Nephron progenitor cell (in vitro differentiated cells): ENCODE measurements at regions not wholly inside any gene's neighbourhood (a gene's known extent, or its start where the extent isn't known, plus 50 kb on each side); places are given as distances from the start of the nearest gene placed in this dataset.
A peak's percentile ranks its signal among the peaks of the same experiment; 100 is the strongest.
"Not testable (repeated sequence)": the region's sequence is repeated elsewhere in the genome, so short reads cannot be mapped to it uniquely, and the experiment has no call there.

Experiments used
- DNase-seq: peaks from one replicate; pipeline ENCODE4 v3.0.0; 2021
- H3K27ac Mint-ChIP-seq: 2 replicates; pipeline ENCODE4 v1.8.0; 2021; ENCODE audit warnings: mild to moderate bottlenecking, moderate library complexity, mixed read lengths
- H3K27me3 Mint-ChIP-seq: 2 replicates; pipeline ENCODE4 v1.8.0; 2021; ENCODE audit warnings: mild to moderate bottlenecking, low read depth, mixed read lengths; ENCODE audit not compliant: poor library complexity
- H3K36me3 Mint-ChIP-seq: 2 replicates; pipeline ENCODE4 v1.8.0; 2021; ENCODE audit warnings: low read depth, mixed read lengths
- H3K4me1 Mint-ChIP-seq: 2 replicates; pipeline ENCODE4 v1.8.0; 2021; ENCODE audit warnings: mixed read lengths
- H3K4me3 Mint-ChIP-seq: 2 replicates; pipeline ENCODE4 v1.8.0; 2021; ENCODE audit warnings: mild to moderate bottlenecking, moderate library complexity, mixed read lengths
- H3K9me3 Mint-ChIP-seq: 2 replicates; pipeline ENCODE4 v1.8.0; 2021; ENCODE audit warnings: mild to moderate bottlenecking, moderate library complexity, mixed read lengths
- TF ChIP-seq, protein P1 (sequence below): fragments of 200-600 bp; sonication (generic); IDR thresholded peaks from 2 replicates; pipeline ENCODE4 v1.5.0; 2021; ENCODE audit warnings: antibody characterized with exemption

- no peaks in the 10 kb centered on the region for H3K27me3 Mint-ChIP-seq
- DNase-seq: no peak
- peaks cover 6% of the 10 kb centered on the region for H3K36me3 Mint-ChIP-seq
- TF ChIP-seq, protein P1, sequence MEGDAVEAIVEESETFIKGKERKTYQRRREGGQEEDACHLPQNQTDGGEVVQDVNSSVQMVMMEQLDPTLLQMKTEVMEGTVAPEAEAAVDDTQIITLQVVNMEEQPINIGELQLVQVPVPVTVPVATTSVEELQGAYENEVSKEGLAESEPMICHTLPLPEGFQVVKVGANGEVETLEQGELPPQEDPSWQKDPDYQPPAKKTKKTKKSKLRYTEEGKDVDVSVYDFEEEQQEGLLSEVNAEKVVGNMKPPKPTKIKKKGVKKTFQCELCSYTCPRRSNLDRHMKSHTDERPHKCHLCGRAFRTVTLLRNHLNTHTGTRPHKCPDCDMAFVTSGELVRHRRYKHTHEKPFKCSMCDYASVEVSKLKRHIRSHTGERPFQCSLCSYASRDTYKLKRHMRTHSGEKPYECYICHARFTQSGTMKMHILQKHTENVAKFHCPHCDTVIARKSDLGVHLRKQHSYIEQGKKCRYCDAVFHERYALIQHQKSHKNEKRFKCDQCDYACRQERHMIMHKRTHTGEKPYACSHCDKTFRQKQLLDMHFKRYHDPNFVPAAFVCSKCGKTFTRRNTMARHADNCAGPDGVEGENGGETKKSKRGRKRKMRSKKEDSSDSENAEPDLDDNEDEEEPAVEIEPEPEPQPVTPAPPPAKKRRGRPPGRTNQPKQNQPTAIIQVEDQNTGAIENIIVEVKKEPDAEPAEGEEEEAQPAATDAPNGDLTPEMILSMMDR: no peak
- no peaks in the 10 kb centered on the region for H3K4me1 Mint-ChIP-seq
- no peak overlapping the region for H3K27ac Mint-ChIP-seq
- peaks cover 31% of the 10 kb centered on the region for H3K9me3 Mint-ChIP-seq
- no peak overlapping the region for H3K4me3 Mint-ChIP-seq
Measured at GRCh38 chr4:104351706-104352105, 143.0 kb downstream of the CXXC4 start.

GRCh38 chr4:104345598-104346242 lies 149.0 kb downstream of the CXXC4 start:
- Mint-ChIP-seq H3K4me3 (no peak overlapping the region), H3K27ac (no peak overlapping the region), H3K4me1 (no peaks in the 10 kb centered on the region), H3K9me3 (no peaks in the 10 kb centered on the region), H3K27me3 (no peaks in the 10 kb centered on the region), H3K36me3 (no peaks in the 10 kb centered on the region)
- DNase-seq: no peak
- TF ChIP-seq, protein P1: no peak

DNA sequence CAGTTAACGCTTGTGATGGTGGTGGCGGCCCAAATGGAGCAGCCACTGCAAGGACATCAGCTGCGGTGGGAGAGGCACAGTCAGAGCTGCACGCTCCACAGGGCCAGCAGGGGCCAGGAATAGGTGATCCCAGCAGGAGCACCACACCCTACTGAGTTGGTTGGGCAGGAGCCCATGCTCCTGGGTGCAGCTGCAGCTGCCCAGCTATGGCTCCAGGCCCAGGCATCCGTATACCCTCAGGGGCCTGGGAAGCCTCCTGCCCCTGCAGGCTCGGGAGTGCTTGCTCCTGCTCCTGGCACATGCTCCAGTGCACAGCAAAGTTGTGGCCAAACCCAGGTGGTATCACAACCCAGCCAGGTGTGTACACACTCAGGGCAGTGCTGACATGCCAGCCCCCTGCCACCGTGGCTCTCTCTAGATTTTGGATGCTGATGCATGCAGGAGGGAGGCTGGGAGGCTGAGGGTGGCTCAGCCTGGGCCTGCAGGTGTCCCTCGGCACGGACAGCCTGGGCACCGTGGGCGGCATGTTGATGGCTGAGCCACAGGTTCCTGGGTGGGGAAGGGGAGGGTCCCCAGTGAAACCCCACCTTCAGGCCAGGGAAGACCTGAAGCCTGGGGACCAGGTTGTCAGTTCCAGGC lies 150.2 kb downstream of the CXXC4 start:
- no peaks in the 10 kb centered on the region for H3K4me1 Mint-ChIP-seq
- no peaks in the 10 kb centered on the region for H3K9me3 Mint-ChIP-seq

GRCh38 chr4:104334410-104334809 lies 160.3 kb downstream of the CXXC4 start:
- Mint-ChIP-seq H3K27ac (no peak overlapping the region), H3K27me3 (no peaks in the 10 kb centered on the region), H3K36me3 (no peaks in the 10 kb centered on the region), H3K4me3 (no peak overlapping the region), H3K4me1 (no peaks in the 10 kb centered on the region), H3K9me3 (peaks cover 21% of the 10 kb centered on the region)
- TF ChIP-seq, protein P1: no peak
- no peak for DNase-seq

More for the DNA sequence above, 150.2 kb downstream of the CXXC4 start:
- Mint-ChIP-seq H3K27ac (no peak overlapping the region), H3K36me3 (no peaks in the 10 kb centered on the region), H3K4me3 (no peak overlapping the region), H3K27me3 (no peaks in the 10 kb centered on the region)
- TF ChIP-seq, protein P1: no peak
- no peak for DNase-seq

- peaks cover 7% of the 10 kb centered on the region for H3K36me3 Mint-ChIP-seq
- TF ChIP-seq, protein P1: no peak
Measured at GRCh38 chr4:104330125-104330905, 164.4 kb downstream of the CXXC4 start.

GRCh38 chr4:104326991-104327694 lies 167.6 kb downstream of the CXXC4 start:
- not testable (repeated sequence) for H3K36me3 Mint-ChIP-seq, H3K27ac Mint-ChIP-seq, H3K4me1 Mint-ChIP-seq, H3K4me3 Mint-ChIP-seq, H3K27me3 Mint-ChIP-seq
- peak; percentile 11 for DNase-seq
- peaks cover 40% of the 10 kb centered on the region for H3K9me3 Mint-ChIP-seq

More at GRCh38 chr4:104330125-104330905, 164.4 kb downstream of the CXXC4 start:
- H3K9me3 Mint-ChIP-seq: peaks cover 34% of the 10 kb centered on the region
- H3K4me3 Mint-ChIP-seq: no peak overlapping the region
- no peak for DNase-seq
- peaks cover 4% of the 10 kb centered on the region for H3K4me1 Mint-ChIP-seq
- H3K27ac Mint-ChIP-seq: no peak overlapping the region
- H3K27me3 Mint-ChIP-seq: no peaks in the 10 kb centered on the region
